ENCODE measurements at regions not wholly inside any gene's neighbourhood (a gene's known extent, or its start where the extent isn't known, plus 50 kb on each side); places are given as distances from the start of the nearest gene placed in this dataset.
A peak's percentile ranks its signal among the peaks of the same experiment; 100 is the strongest.

DNA sequence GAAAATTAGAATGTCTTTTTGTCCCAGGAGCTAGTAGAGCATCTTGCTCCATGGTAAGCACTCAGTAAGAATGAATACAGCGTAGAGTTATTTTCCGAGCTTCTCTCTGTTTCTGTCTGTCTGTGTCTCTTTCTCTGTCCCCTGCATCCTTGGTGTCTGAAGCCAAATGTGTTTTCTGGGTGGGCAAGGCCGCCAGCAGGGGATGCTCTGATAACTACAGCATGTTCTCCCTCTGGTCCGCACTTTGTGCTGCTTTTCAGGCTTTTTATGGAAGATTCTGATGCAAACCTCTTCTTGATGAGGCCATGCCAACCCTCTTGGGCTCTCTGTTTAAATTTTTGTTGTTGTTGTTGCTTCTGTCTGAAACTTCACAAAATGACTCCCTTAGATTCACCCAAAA lies 142.8 kb upstream of the UBL3 start:
- DNase-seq = no peak

GRCh38 chr13:29991343-29991742 lies 140.9 kb upstream of the UBL3 start:
- no peak for DNase-seq

DNA sequence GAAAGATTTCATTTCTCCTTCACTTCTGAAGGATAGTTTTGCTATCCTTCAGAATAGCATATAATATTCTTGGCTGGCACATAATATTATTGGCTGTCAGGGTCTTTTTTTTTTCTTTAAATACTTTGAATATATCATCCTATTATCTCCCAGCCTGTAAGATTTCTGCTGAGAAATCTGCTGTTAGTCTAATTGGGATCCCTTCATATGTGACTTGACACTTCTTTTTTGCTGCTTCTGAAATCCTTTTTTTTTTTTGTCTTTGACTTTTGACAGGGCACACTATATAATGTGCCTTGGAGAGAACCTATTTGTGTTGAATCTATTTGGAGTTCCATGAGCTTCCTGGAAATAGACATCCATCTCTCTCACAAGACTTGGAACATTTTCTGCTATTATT lies 136.9 kb upstream of the UBL3 start:
- no peak for DNase-seq

GRCh38 chr13:29980339-29980738 lies 129.9 kb upstream of the UBL3 start:
- no peak for DNase-seq

- no peak for DNase-seq
Observed at GRCh38 chr13:29978211-29978610, 127.8 kb upstream of the UBL3 start.

GRCh38 chr13:29977476-29978120 lies 127.2 kb upstream of the UBL3 start:
- no peak for DNase-seq

GRCh38 chr13:29976535-29976934 lies 126.1 kb upstream of the UBL3 start:
- no peak for DNase-seq

- DNase-seq = peak; percentile 35
Observed at GRCh38 chr13:29975283-29975682, 124.9 kb upstream of the UBL3 start.

- no peak for DNase-seq
Observed at GRCh38 chr13:29969286-29969685, 118.9 kb upstream of the UBL3 start.

- no peak for DNase-seq
Observed at GRCh38 chr13:29964181-29964845, 113.9 kb upstream of the UBL3 start.

GRCh38 chr13:29963089-29963488 lies 112.7 kb upstream of the UBL3 start:
- no peak for DNase-seq

GRCh38 chr13:29961036-29961670 lies 110.7 kb upstream of the UBL3 start:
- DNase-seq = no peak

DNA sequence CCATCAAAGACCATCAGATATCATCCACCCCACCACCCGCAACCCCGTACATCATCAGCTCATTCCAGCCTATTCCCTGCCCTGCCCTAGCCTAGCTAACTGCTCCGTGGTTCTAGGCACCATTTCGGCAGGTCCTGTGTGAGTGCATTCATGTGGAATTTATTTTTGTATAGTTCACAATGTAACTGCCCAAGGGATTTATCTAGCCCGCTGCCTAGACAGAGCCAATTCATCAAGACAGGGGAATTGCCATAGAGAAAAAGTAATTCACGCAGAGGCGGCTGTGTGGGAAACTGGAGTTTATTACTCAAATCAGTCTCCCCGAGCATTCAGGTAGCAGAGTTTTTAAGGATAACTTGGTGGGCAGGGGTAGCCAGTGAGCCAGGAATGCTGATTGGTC lies 109.2 kb upstream of the UBL3 start:
- no peak for DNase-seq

DNA sequence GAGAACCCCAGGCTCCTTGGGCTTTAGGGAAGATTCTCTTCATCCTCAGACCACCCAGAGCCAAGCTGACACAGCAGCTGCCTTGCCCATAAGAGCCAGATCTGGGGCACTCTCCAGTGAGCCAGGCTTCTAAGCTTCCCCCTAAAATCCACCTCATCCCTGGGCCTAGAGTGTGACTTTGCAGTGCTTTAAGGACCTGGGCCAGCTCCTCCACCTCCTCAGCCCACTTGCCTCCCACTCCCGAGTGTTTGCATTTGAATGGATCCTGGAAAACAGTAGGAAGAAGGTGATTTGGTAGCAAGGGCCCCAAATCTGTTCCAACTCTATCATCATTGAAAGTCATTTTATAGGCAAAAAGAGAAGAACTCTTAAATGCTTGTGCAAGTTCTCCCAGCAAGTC lies 108.7 kb upstream of the UBL3 start:
- DNase-seq = no peak

- no peak for DNase-seq
Observed at GRCh38 chr13:29958476-29958875, 108.1 kb upstream of the UBL3 start.

DNA sequence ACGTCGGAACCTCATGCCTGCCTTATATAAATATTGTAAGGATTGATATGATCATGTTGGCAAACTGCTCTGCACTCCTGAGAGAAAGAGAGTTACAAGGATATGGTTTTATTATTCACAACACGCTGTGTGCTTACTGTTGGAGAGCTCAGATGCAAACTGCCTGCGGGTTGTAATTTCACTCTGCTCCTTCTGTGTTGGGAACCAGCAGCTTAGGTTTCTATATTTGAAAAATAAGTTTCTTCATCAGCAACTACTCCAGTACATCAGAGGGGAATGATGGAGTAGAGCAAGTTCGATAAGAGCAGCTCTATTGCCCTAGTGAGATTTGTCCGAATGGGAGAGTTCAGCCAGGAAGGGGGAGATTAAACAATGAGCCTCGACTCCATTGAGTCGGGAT lies 106.9 kb upstream of the UBL3 start:
- DNase-seq = no peak

DNA sequence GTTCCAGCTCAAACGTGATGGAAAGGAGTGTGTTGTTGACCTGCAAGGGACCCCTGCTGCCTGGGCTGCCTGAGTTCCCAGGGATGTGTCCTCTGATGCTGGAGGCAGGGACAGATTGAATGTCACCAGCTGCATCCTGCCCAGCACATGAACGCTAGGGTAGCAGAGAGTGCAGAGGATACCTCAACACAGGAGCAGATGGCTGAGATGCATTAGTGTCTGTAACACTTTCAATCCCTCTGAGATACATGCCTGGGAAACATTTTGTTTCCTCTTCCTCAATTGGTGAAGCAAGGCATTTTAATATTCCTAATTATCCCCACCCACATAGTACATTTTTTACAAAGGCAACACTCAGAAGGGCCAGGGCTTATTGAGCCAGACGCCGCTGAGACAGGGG lies 106.4 kb upstream of the UBL3 start:
- DNase-seq = no peak

DNA sequence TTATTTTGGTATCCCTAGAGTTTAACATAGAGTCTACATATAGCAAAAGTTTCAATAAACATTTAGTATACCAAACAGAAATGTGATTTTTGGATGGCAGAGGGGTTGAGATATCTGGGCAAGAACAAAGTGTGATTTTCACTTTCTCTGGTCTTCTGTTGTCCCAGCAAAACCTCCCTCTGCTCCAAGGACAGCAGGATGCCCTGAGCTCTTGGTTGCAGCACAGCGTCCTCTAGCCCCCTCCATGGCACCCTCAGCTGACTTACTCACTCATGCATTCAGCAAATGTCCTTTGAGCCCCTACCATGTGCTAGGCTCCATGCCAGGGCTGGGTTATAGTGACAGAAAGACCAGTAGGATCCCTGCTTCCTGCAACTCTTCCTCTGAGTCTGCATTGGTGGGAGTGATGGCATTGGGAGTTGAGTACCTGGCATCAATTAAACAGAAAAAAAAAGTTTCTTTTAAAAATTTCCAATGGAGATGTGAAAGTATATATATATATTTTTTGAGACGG lies 104.8 kb upstream of the UBL3 start:
- no peak for DNase-seq

- no peak for DNase-seq
Observed at GRCh38 chr13:29954082-29955028, 103.9 kb upstream of the UBL3 start.

GRCh38 chr13:29953542-29953941 lies 103.1 kb upstream of the UBL3 start:
- no peak for DNase-seq

DNA sequence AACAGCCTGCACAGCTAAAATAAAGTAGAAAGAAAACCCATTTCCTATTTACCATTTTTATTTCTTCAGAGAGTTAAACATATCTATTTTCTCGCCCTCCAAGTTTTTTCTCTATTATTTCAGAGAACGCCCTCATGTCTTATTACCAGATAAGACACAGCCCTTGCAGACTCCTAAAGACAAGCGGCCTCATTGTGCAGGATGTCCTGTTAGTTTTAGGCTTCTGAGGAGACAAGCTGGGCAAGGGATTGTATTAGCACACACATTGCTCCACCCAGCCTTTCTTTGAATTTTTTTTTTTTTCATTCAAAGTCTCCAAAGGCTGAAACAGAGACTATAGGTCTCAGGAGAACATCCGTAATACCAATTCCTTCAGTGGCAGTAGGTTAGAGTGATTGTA lies 101.8 kb upstream of the UBL3 start:
- DNase-seq = no peak

- no peak for DNase-seq
Observed at GRCh38 chr13:29948791-29949190, 98.4 kb upstream of the UBL3 start.

- DNase-seq = no peak
Observed at GRCh38 chr13:29948244-29948643, 97.8 kb upstream of the UBL3 start.
